HepG2 (cell line): ENCODE measurements at regions not wholly inside any gene's neighbourhood (a gene's known extent, or its start where the extent isn't known, plus 50 kb on each side); places are given as distances from the start of the nearest gene placed in this dataset.

ENCODE experiments used
- CHCHD3 ChIP-seq: sonication (generic); formaldehyde crosslinking; IDR thresholded peaks from 2 replicates; pipeline ENCODE4 v1.8.0; 2022; ENCODE audit warnings: mild to moderate bottlenecking, missing genetic modification reagents, moderate library complexity
- FOXA3 ChIP-seq: IDR thresholded peaks from 2 replicates; pipeline ENCODE4 v1.6.1; 2016; ENCODE audit warnings: missing genetic modification reagents, missing compliant biosample characterization
- HDAC2 ChIP-seq: sonication (generic); formaldehyde crosslinking; IDR thresholded peaks from 2 replicates; pipeline ENCODE4 v1.4.0; 2020; ENCODE audit warnings: missing genetic modification reagents
- KAT8 ChIP-seq: IDR thresholded peaks from 2 replicates; pipeline ENCODE4 v1.6.1; 2016; ENCODE audit warnings: missing genetic modification reagents, missing compliant biosample characterization
- NFIC ChIP-seq: IDR thresholded peaks from 2 replicates; pipeline ENCODE4 v1.6.1; 2012; ENCODE audit warnings: mild to moderate bottlenecking, low read length, inconsistent platforms
- NR2F1 ChIP-seq, 2 experiments: fragments of 450-650 bp in 1 of 2; formaldehyde crosslinking in 1 of 2; IDR thresholded peaks; 2 replicates each; pipeline versions ENCODE4 v1.5.0 to v1.6.1; 2016 to 2020; ENCODE audit warnings: mild to moderate bottlenecking in 1 of 2, missing compliant biosample characterization in 1 of 2, missing genetic modification reagents in 1 of 2, moderate library complexity in 1 of 2
- RFXANK ChIP-seq: IDR thresholded peaks from 2 replicates; pipeline ENCODE4 v1.6.1; 2016
- TBX2 ChIP-seq: sonication (generic); formaldehyde crosslinking; IDR thresholded peaks from 2 replicates; pipeline ENCODE4 v1.5.0; 2020; ENCODE audit warnings: missing genetic modification reagents, mild to moderate bottlenecking, borderline replicate concordance
- TOPORS ChIP-seq: sonication (generic); formaldehyde crosslinking; IDR thresholded peaks from 2 replicates; pipeline ENCODE4 v1.8.0; 2023; ENCODE audit warnings: mild to moderate bottlenecking, missing genetic modification reagents
- WIZ ChIP-seq: sonication (generic); formaldehyde crosslinking; IDR thresholded peaks from 2 replicates; pipeline ENCODE4 v1.5.1; 2020; ENCODE audit warnings: mild to moderate bottlenecking, missing genetic modification reagents
- ZKSCAN5 ChIP-seq: sonication (generic); formaldehyde crosslinking; IDR thresholded peaks from 2 replicates; pipeline ENCODE4 v1.5.1; 2020; ENCODE audit warnings: mild to moderate bottlenecking, missing genetic modification reagents
- ZNF44 ChIP-seq: sonication (generic); formaldehyde crosslinking; IDR thresholded peaks from 2 replicates; pipeline ENCODE4 v1.5.1; 2020; ENCODE audit warnings: mild to moderate bottlenecking, missing genetic modification reagents
- ZNF589 ChIP-seq: sonication (generic); formaldehyde crosslinking; conservative IDR thresholded peaks from 2 replicates; pipeline ENCODE4 v1.8.0; 2022; ENCODE audit warnings: mild to moderate bottlenecking, moderate library complexity, missing genetic modification reagents
- ZNF672 ChIP-seq: sonication (generic); formaldehyde crosslinking; IDR thresholded peaks from 2 replicates; pipeline ENCODE4 v1.8.1; 2022; ENCODE audit warnings: missing genetic modification reagents
- ZNF776 ChIP-seq: sonication (generic); formaldehyde crosslinking; IDR thresholded peaks from 2 replicates; pipeline ENCODE4 v1.4.0; 2020; ENCODE audit warnings: mild to moderate bottlenecking, missing genetic modification reagents
- ZNF788 ChIP-seq: sonication (generic); formaldehyde crosslinking; IDR thresholded peaks from 2 replicates; pipeline ENCODE4 v1.5.0; 2020; ENCODE audit warnings: mild to moderate bottlenecking, missing genetic modification reagents, borderline replicate concordance
- ZNF790 ChIP-seq: sonication (generic); formaldehyde crosslinking; IDR thresholded peaks from 2 replicates; pipeline ENCODE4 v1.8.0; 2022; ENCODE audit warnings: missing genetic modification reagents, mild to moderate bottlenecking, borderline replicate concordance
- TF ChIP-seq, protein P1 (sequence below), 2 experiments: sonication (generic) in 1 of 2; formaldehyde crosslinking in 1 of 2; IDR thresholded peaks; 2 replicates each; pipeline versions ENCODE4 v1.4.0 to v1.6.1; 2018 to 2020; ENCODE audit warnings: missing genetic modification reagents in 2 of 2, borderline replicate concordance in 1 of 2, low read depth in 1 of 2, mild to moderate bottlenecking in 1 of 2, missing biosample characterization in 1 of 2
- TF ChIP-seq, protein P2 (sequence below): sonication (generic); formaldehyde crosslinking; IDR thresholded peaks from 2 replicates; pipeline ENCODE4 v1.8.0; 2022; ENCODE audit warnings: missing genetic modification reagents, mild to moderate bottlenecking, borderline replicate concordance
- TF ChIP-seq, protein P3 (sequence below): sonication (generic); formaldehyde crosslinking; IDR thresholded peaks from 2 replicates; pipeline ENCODE4 v1.4.0; 2020; ENCODE audit warnings: mild to moderate bottlenecking, missing genetic modification reagents
- TF ChIP-seq, protein P4 (sequence below): sonication (generic); formaldehyde crosslinking; IDR thresholded peaks from 2 replicates; pipeline ENCODE4 v1.4.0; 2020; ENCODE audit warnings: missing genetic modification reagents, borderline replicate concordance
- TF ChIP-seq, protein P5 (sequence below): sonication (generic); formaldehyde crosslinking; IDR thresholded peaks from 2 replicates; pipeline ENCODE4 v1.4.0; 2020; ENCODE audit warnings: mild to moderate bottlenecking, low read depth, missing genetic modification reagents
- TF ChIP-seq, protein P6 (sequence below): sonication (generic); formaldehyde crosslinking; IDR thresholded peaks from 2 replicates; pipeline ENCODE4 v1.5.0; 2020; ENCODE audit warnings: mild to moderate bottlenecking, missing genetic modification reagents

DNA sequence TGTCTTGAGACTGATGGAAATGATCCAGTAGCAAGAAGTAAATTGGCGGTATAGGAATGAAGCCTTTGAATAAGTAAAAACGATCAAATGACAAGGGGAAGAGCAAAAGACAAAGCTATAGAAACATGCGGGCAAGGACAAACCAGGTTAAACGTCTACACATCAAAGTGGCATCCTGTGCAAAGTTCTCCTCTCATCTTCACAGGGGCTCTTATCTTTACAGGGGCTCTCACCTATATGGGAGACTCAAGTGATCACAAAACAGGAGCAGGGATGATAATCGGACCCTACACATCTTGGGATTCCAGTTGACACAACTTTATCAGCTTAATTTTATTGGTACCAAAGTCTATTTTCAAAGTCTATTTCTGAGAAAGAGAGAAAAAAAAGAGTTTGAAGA lies 1778.9 kb upstream of the CELF4 start (continued):
- TF ChIP-seq, protein P1, sequence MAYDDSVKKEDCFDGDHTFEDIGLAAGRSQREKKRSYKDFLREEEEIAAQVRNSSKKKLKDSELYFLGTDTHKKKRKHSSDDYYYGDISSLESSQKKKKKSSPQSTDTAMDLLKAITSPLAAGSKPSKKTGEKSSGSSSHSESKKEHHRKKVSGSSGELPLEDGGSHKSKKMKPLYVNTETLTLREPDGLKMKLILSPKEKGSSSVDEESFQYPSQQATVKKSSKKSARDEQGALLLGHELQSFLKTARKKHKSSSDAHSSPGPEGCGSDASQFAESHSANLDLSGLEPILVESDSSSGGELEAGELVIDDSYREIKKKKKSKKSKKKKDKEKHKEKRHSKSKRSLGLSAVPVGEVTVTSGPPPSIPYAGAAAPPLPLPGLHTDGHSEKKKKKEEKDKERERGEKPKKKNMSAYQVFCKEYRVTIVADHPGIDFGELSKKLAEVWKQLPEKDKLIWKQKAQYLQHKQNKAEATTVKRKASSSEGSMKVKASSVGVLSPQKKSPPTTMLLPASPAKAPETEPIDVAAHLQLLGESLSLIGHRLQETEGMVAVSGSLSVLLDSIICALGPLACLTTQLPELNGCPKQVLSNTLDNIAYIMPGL (CRISPR knock-in tag; IDR thresholded peaks at IDR 0.05; ENCODE audit: borderline replicate concordance in 1 of 2, low read depth in 1 of 2): no peak
- TF ChIP-seq, protein P2, sequence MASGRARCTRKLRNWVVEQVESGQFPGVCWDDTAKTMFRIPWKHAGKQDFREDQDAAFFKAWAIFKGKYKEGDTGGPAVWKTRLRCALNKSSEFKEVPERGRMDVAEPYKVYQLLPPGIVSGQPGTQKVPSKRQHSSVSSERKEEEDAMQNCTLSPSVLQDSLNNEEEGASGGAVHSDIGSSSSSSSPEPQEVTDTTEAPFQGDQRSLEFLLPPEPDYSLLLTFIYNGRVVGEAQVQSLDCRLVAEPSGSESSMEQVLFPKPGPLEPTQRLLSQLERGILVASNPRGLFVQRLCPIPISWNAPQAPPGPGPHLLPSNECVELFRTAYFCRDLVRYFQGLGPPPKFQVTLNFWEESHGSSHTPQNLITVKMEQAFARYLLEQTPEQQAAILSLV: no peak
- TF ChIP-seq ZNF44 (CRISPR knock-in tag) (no peak), NFIC (no peak; the same call in 1 of the 2 replicates), ZNF672 (CRISPR knock-in tag) (no peak), RFXANK (CRISPR knock-in tag) (no peak), ZNF790 (CRISPR knock-in tag) (no peak), CHCHD3 (CRISPR knock-in tag) (no peak), ZNF788 (CRISPR knock-in tag) (no peak), TBX2 (peak; percentile 42; the same call in 1 of the 2 replicates), NR2F1 (CRISPR knock-in tag; IDR thresholded peaks at IDR 0.05) (no peak), WIZ (no peak), KAT8 (CRISPR knock-in tag) (peak; percentile 44; the same call in 1 of the 2 replicates), FOXA3 (CRISPR knock-in tag) (peak; percentile 30; the same call in 1 of the 2 replicates), ZNF589 (CRISPR knock-in tag) (no peak), ZKSCAN5 (CRISPR knock-in tag) (no peak), HDAC2 (CRISPR knock-in tag) (peak; percentile 61; the same call in 1 of the 2 replicates), ZNF776 (no peak), TOPORS (no peak)
- TF ChIP-seq, protein P3, sequence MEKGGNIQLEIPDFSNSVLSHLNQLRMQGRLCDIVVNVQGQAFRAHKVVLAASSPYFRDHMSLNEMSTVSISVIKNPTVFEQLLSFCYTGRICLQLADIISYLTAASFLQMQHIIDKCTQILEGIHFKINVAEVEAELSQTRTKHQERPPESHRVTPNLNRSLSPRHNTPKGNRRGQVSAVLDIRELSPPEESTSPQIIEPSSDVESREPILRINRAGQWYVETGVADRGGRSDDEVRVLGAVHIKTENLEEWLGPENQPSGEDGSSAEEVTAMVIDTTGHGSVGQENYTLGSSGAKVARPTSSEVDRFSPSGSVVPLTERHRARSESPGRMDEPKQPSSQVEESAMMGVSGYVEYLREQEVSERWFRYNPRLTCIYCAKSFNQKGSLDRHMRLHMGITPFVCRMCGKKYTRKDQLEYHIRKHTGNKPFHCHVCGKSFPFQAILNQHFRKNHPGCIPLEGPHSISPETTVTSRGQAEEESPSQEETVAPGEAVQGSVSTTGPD (CRISPR knock-in tag): no peak
- TF ChIP-seq, protein P4, sequence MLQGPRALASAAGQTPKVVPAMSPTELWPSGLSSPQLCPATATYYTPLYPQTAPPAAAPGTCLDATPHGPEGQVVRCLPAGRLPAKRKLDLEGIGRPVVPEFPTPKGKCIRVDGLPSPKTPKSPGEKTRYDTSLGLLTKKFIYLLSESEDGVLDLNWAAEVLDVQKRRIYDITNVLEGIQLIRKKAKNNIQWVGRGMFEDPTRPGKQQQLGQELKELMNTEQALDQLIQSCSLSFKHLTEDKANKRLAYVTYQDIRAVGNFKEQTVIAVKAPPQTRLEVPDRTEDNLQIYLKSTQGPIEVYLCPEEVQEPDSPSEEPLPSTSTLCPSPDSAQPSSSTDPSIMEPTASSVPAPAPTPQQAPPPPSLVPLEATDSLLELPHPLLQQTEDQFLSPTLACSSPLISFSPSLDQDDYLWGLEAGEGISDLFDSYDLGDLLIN (CRISPR knock-in tag): no peak
- TF ChIP-seq, protein P5, sequence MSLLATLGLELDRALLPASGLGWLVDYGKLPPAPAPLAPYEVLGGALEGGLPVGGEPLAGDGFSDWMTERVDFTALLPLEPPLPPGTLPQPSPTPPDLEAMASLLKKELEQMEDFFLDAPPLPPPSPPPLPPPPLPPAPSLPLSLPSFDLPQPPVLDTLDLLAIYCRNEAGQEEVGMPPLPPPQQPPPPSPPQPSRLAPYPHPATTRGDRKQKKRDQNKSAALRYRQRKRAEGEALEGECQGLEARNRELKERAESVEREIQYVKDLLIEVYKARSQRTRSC (CRISPR knock-in tag): no peak
- TF ChIP-seq, protein P6, sequence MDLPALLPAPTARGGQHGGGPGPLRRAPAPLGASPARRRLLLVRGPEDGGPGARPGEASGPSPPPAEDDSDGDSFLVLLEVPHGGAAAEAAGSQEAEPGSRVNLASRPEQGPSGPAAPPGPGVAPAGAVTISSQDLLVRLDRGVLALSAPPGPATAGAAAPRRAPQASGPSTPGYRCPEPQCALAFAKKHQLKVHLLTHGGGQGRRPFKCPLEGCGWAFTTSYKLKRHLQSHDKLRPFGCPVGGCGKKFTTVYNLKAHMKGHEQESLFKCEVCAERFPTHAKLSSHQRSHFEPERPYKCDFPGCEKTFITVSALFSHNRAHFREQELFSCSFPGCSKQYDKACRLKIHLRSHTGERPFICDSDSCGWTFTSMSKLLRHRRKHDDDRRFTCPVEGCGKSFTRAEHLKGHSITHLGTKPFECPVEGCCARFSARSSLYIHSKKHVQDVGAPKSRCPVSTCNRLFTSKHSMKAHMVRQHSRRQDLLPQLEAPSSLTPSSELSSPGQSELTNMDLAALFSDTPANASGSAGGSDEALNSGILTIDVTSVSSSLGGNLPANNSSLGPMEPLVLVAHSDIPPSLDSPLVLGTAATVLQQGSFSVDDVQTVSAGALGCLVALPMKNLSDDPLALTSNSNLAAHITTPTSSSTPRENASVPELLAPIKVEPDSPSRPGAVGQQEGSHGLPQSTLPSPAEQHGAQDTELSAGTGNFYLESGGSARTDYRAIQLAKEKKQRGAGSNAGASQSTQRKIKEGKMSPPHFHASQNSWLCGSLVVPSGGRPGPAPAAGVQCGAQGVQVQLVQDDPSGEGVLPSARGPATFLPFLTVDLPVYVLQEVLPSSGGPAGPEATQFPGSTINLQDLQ: no peak
